A549 (cell line): ENCODE measurements at regions not wholly inside any gene's neighbourhood (a gene's known extent, or its start where the extent isn't known, plus 50 kb on each side); places are given as distances from the start of the nearest gene placed in this dataset.

Experiments used
- CEBPB ChIP-seq, 2 experiments: fragments of >200 bp in 1 of 2; sonication (Bioruptor Twin) in 1 of 2; formaldehyde crosslinking in 1 of 2; IDR thresholded peaks; 2 replicates each; pipeline ENCODE4 v1.6.1; 2012 to 2016
- CTCF ChIP-seq: fragments of >200 bp; sonication (Bioruptor Twin); formaldehyde crosslinking; IDR thresholded peaks from 3 replicates; pipeline ENCODE4 v1.5.1; 2016
- EP300 ChIP-seq, 2 experiments: fragments of >200 bp; sonication (Bioruptor Twin); formaldehyde crosslinking; IDR thresholded peaks; 2 replicates in 1 of 2; 3 replicates in 1 of 2; pipeline ENCODE4 v1.6.1; 2016 to 2017
- HOXB13 ChIP-seq: fragments of 250-450 bp; sonication (Bioruptor Pico); IDR thresholded peaks from 2 replicates; pipeline ENCODE4 v1.5.0; 2020; ENCODE audit warnings: low read depth, mild to moderate bottlenecking, moderate library complexity
- JUN ChIP-seq, 2 experiments: fragments of >200 bp; sonication (Bioruptor Twin); formaldehyde crosslinking; IDR thresholded peaks; 2 replicates in 1 of 2; 3 replicates in 1 of 2; pipeline ENCODE4 v1.6.1; 2016 to 2017
- MAX ChIP-seq: IDR thresholded peaks from 2 replicates; pipeline ENCODE4 v1.6.1; 2012
- NR3C1 ChIP-seq: fragments of >200 bp; sonication (Bioruptor Twin); formaldehyde crosslinking; IDR thresholded peaks from 3 replicates; pipeline ENCODE4 v1.6.1; 2017
- POLR2A ChIP-seq: IDR thresholded peaks from 2 replicates; pipeline ENCODE4 v1.6.1; 2012; ENCODE audit warnings: mild to moderate bottlenecking, low read length
- RAD21 ChIP-seq, 2 experiments: fragments of >200 bp in 1 of 2; sonication (Bioruptor Twin) in 1 of 2; formaldehyde crosslinking in 1 of 2; IDR thresholded peaks in 1 of 2; conservative IDR thresholded peaks in 1 of 2; 2 replicates in 1 of 2; 3 replicates in 1 of 2; pipeline ENCODE4 v1.6.1; 2012 to 2018; ENCODE audit warnings: inconsistent platforms in 1 of 2
- RCOR1 ChIP-seq: fragments of 150-350 bp; IDR thresholded peaks from 2 replicates; pipeline ENCODE4 v1.6.1; 2014; ENCODE audit warnings: antibody characterized with exemption, low read length, low read depth
- REST ChIP-seq: fragments of 200-600 bp; sonication (generic); IDR thresholded peaks from 2 replicates; pipeline ENCODE4 v1.6.1; 2016; ENCODE audit warnings: antibody characterized with exemption, mild to moderate bottlenecking, moderate library complexity

GRCh38 chr2:236786751-236787150 lies 217.1 kb downstream of the ACKR3 start:
- TF ChIP-seq EP300 (IDR thresholded peaks at IDR 0.05) (no peak), CTCF (no peak), REST (no peak), JUN (IDR thresholded peaks at IDR 0.05) (no peak), RAD21 (conservative IDR thresholded peaks at IDR 0.05 in 1 of 2, IDR thresholded peaks at IDR 0.05 in 1 of 2) (no peak), MAX (no peak), RCOR1 (no peak), POLR2A (no peak), HOXB13 (CRISPR knock-in tag) (no peak), NR3C1 (no peak), CEBPB (IDR thresholded peaks at IDR 0.05) (no peak)
